HEK293 (cell line): ENCODE measurements at regions not wholly inside any gene's neighbourhood (a gene's known extent, or its start where the extent isn't known, plus 50 kb on each side); places are given as distances from the start of the nearest gene placed in this dataset.

ENCODE experiments used
- CTCF ChIA-PET: fragments of 350-600 bp; formaldehyde crosslinking; extraction: SDS; loops from one replicate; lab custom pipeline; 2021; ENCODE audit warnings: antibody characterized with exemption; lab: Yijun Ruan, JAX
- POLR2A ChIA-PET: fragments of 300-600 bp; formaldehyde crosslinking; extraction: SDS; loops from one replicate; lab custom pipeline; 2020; ENCODE audit warnings: antibody characterized with exemption, inconsistent platforms; lab: Yijun Ruan, JAX
- H3K27ac ChIP-seq: fragments of 200-500 bp; sonication (Bioruptor generic); 2 replicates; pipeline ENCODE4 v1.5.1; 2014; ENCODE audit warnings: low read depth, low read length, control low read depth, inconsistent platforms; ENCODE audit errors: extremely low read depth
- H3K36me3 ChIP-seq, 2 experiments: fragments of 200-500 bp in 1 of 2; sonication (Bioruptor generic) in 1 of 2; 1 replicate in 1 of 2; 2 replicates in 1 of 2; pipeline ENCODE4 v1.5.1; 2014 to 2017; ENCODE audit warnings: inconsistent platforms in 2 of 2, low read length in 2 of 2; ENCODE audit not compliant: control insufficient read depth in 2 of 2, insufficient read depth in 1 of 2
- H3K4me1 ChIP-seq: fragments of 200-500 bp; sonication (Bioruptor generic); 2 replicates; pipeline ENCODE4 v1.5.1; 2014; ENCODE audit warnings: mild to moderate bottlenecking, low read length, inconsistent platforms; ENCODE audit not compliant: control insufficient read depth, insufficient read depth
- H3K4me3 ChIP-seq: 2 replicates; pipeline ENCODE4 v1.5.1; 2011; ENCODE audit warnings: low read depth, mild to moderate bottlenecking, control low read depth, low read length, moderate library complexity
- H3K9me3 ChIP-seq: fragments of 200-500 bp; sonication (Bioruptor generic); 2 replicates; pipeline ENCODE4 v1.5.1; 2014; ENCODE audit warnings: low read depth, low read length, inconsistent platforms; ENCODE audit not compliant: control insufficient read depth, insufficient read depth
- AEBP2 ChIP-seq: fragments of 450-650 bp; formaldehyde crosslinking; IDR thresholded peaks from 2 replicates; pipeline ENCODE4 v1.5.1; 2016; ENCODE audit warnings: missing biosample characterization, missing genetic modification characterization, borderline replicate concordance
- KLF16 ChIP-seq: fragments of 450-650 bp; formaldehyde crosslinking; IDR thresholded peaks from 2 replicates; pipeline ENCODE4 v1.5.1; 2017; ENCODE audit warnings: missing biosample characterization, missing genetic modification characterization
- RBAK ChIP-seq: fragments of 450-650 bp; formaldehyde crosslinking; IDR thresholded peaks from 2 replicates; pipeline ENCODE4 v1.5.1; 2016; ENCODE audit warnings: missing biosample characterization, missing genetic modification characterization
- REPIN1 ChIP-seq: fragments of 450-650 bp; formaldehyde crosslinking; IDR thresholded peaks from 2 replicates; pipeline ENCODE4 v1.5.1; 2017; ENCODE audit warnings: missing biosample characterization, missing genetic modification characterization, low read depth
- SP2 ChIP-seq: fragments of 450-650 bp; formaldehyde crosslinking; IDR thresholded peaks from 2 replicates; pipeline ENCODE4 v1.5.1; 2016; ENCODE audit warnings: missing biosample characterization, missing genetic modification characterization
- TRIM28 ChIP-seq: IDR thresholded peaks from 2 replicates; pipeline ENCODE4 v1.6.1; 2011; ENCODE audit warnings: low read length, control low read depth, borderline replicate concordance
- YY1 ChIP-seq: fragments of 450-650 bp; formaldehyde crosslinking; IDR thresholded peaks from 2 replicates; pipeline ENCODE4 v1.5.1; 2018; ENCODE audit warnings: missing biosample characterization, missing genetic modification characterization
- ZBTB7A ChIP-seq: fragments of 450-650 bp; formaldehyde crosslinking; IDR thresholded peaks from 2 replicates; pipeline ENCODE4 v1.5.1; 2016; ENCODE audit warnings: low read depth, missing biosample characterization, missing genetic modification characterization
- ZNF112 ChIP-seq: fragments of 450-650 bp; formaldehyde crosslinking; IDR thresholded peaks from 2 replicates; pipeline ENCODE4 v1.5.0; 2017; ENCODE audit warnings: missing biosample characterization, missing genetic modification characterization
- ZNF155 ChIP-seq: fragments of 450-650 bp; formaldehyde crosslinking; IDR thresholded peaks from 2 replicates; pipeline ENCODE4 v1.5.1; 2016; ENCODE audit warnings: missing biosample characterization, missing genetic modification characterization
- ZNF416 ChIP-seq: fragments of 450-650 bp; formaldehyde crosslinking; IDR thresholded peaks from 2 replicates; pipeline ENCODE4 v1.5.1; 2016; ENCODE audit warnings: missing biosample characterization, missing genetic modification characterization
- ZNF558 ChIP-seq: fragments of 450-650 bp; formaldehyde crosslinking; IDR thresholded peaks from 2 replicates; pipeline ENCODE4 v1.5.1; 2016; ENCODE audit warnings: missing biosample characterization, missing genetic modification characterization
- ZNF621 ChIP-seq: fragments of 450-650 bp; formaldehyde crosslinking; IDR thresholded peaks from 2 replicates; pipeline ENCODE4 v1.5.1; 2017; ENCODE audit warnings: missing biosample characterization, missing genetic modification characterization
- ZNF658 ChIP-seq: fragments of 450-650 bp; formaldehyde crosslinking; IDR thresholded peaks from 2 replicates; pipeline ENCODE4; 2016; ENCODE audit warnings: missing biosample characterization, missing genetic modification characterization
- ZNF792 ChIP-seq: fragments of 450-650 bp; formaldehyde crosslinking; IDR thresholded peaks from 2 replicates; pipeline ENCODE4 v1.5.1; 2016; ENCODE audit warnings: missing biosample characterization, missing genetic modification characterization
- ZXDB ChIP-seq: fragments of 450-650 bp; formaldehyde crosslinking; IDR thresholded peaks from 2 replicates; pipeline ENCODE4 v1.5.1; 2016; ENCODE audit warnings: missing biosample characterization, missing genetic modification characterization
- TF ChIP-seq, protein P1 (sequence below): sonication (generic); formaldehyde crosslinking; IDR thresholded peaks from 2 replicates; pipeline ENCODE4 v1.8.1; 2022; ENCODE audit warnings: mild to moderate bottlenecking, moderate library complexity, missing genetic modification reagents
- TF ChIP-seq, protein P2 (sequence below): fragments of 450-650 bp; formaldehyde crosslinking; IDR thresholded peaks from 2 replicates; pipeline ENCODE4 v1.5.0; 2017; ENCODE audit warnings: missing biosample characterization, missing genetic modification characterization, borderline replicate concordance
- TF ChIP-seq, protein P3 (sequence below): fragments of 450-650 bp; formaldehyde crosslinking; IDR thresholded peaks from 2 replicates; pipeline ENCODE4 v1.5.1; 2017; ENCODE audit warnings: missing biosample characterization, missing genetic modification characterization
- TF ChIP-seq, protein P4 (sequence below): fragments of 450-650 bp; formaldehyde crosslinking; optimal IDR thresholded peaks from 2 replicates; pipeline ENCODE3; 2016; ENCODE audit warnings: missing biosample characterization, mild to moderate bottlenecking, missing genetic modification characterization

DNA sequence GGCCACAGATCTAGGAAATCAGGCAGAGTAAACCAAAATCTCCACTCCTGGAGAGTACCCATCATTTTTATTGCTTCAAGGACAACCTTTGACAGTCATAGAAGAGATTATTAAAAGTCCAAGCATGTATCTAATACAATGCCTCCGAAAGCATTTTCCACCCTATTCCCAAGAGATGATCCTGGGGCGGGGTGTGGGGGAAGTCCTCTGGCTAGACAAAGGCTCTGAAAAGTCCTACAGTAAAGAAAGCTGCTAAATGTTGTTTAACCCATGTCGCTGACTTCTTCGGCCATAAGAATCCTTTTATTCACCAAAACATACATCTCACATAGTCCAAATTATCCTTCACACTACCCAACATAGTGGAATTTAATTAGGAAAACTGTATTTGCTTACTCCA is 115.7 kb upstream of the STT3B start:
- no peaks in the 10 kb centered on the region for H3K4me1 ChIP-seq
- ChIA-PET POLR2A (no interaction called here), CTCF (no interaction called here)
- no peaks in the 10 kb centered on the region for H3K36me3 ChIP-seq
- H3K4me3 ChIP-seq, result no peak overlapping the region
- no peak overlapping the region for H3K27ac ChIP-seq
- no peaks in the 10 kb centered on the region for H3K9me3 ChIP-seq
- TF ChIP-seq ZNF621 (no peak), TRIM28 (no peak)
- TF ChIP-seq, protein P1, sequence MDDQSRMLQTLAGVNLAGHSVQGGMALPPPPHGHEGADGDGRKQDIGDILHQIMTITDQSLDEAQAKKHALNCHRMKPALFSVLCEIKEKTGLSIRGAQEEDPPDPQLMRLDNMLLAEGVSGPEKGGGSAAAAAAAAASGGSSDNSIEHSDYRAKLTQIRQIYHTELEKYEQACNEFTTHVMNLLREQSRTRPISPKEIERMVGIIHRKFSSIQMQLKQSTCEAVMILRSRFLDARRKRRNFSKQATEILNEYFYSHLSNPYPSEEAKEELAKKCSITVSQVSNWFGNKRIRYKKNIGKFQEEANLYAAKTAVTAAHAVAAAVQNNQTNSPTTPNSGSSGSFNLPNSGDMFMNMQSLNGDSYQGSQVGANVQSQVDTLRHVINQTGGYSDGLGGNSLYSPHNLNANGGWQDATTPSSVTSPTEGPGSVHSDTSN (CRISPR knock-in tag), result no peak
- TF ChIP-seq, protein P2, sequence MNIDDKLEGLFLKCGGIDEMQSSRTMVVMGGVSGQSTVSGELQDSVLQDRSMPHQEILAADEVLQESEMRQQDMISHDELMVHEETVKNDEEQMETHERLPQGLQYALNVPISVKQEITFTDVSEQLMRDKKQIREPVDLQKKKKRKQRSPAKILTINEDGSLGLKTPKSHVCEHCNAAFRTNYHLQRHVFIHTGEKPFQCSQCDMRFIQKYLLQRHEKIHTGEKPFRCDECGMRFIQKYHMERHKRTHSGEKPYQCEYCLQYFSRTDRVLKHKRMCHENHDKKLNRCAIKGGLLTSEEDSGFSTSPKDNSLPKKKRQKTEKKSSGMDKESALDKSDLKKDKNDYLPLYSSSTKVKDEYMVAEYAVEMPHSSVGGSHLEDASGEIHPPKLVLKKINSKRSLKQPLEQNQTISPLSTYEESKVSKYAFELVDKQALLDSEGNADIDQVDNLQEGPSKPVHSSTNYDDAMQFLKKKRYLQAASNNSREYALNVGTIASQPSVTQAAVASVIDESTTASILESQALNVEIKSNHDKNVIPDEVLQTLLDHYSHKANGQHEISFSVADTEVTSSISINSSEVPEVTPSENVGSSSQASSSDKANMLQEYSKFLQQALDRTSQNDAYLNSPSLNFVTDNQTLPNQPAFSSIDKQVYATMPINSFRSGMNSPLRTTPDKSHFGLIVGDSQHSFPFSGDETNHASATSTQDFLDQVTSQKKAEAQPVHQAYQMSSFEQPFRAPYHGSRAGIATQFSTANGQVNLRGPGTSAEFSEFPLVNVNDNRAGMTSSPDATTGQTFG, result no peak
- TF ChIP-seq, protein P3, sequence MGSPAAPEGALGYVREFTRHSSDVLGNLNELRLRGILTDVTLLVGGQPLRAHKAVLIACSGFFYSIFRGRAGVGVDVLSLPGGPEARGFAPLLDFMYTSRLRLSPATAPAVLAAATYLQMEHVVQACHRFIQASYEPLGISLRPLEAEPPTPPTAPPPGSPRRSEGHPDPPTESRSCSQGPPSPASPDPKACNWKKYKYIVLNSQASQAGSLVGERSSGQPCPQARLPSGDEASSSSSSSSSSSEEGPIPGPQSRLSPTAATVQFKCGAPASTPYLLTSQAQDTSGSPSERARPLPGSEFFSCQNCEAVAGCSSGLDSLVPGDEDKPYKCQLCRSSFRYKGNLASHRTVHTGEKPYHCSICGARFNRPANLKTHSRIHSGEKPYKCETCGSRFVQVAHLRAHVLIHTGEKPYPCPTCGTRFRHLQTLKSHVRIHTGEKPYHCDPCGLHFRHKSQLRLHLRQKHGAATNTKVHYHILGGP (tag by site-specific recombination), result no peak

DNA sequence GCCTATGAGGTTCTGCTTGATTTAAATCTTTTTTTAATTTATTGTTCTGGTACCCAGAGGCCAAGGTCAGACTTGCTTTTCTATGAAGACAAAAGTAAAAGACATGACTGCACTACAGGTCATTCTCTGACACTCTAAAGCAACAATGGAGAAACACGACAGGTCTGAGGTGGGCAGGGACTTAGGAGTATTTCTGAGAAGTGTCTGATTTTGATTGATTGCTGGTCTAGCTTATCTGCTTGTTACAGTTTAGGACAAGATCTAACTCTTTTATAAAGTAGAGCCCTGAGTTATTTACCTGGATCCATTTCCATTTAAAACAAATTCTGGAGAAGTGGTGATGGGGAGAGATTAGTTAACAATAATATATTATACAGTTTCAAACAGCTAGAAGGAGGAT is 115.2 kb upstream of the STT3B start:
- H3K27ac ChIP-seq, result no peak overlapping the region
- H3K9me3 ChIP-seq, result no peaks in the 10 kb centered on the region
- H3K4me1 ChIP-seq, result no peaks in the 10 kb centered on the region
- ChIA-PET CTCF (no interaction called here), POLR2A (no interaction called here)
- H3K4me3 ChIP-seq, result no peak overlapping the region
- no peak for TF ChIP-seq ZNF658 (tag by site-specific recombination)
- no peak for TF ChIP-seq ZNF155
- no peak for TF ChIP-seq AEBP2 (tag by site-specific recombination)
- TF ChIP-seq REPIN1 (tag by site-specific recombination), result no peak
- no peak for TF ChIP-seq ZBTB7A
- TF ChIP-seq ZNF558 (tag by site-specific recombination), result no peak
- no peak for TF ChIP-seq ZXDB
- no peak for TF ChIP-seq ZNF416 (tag by site-specific recombination)
- no peak for TF ChIP-seq YY1 (tag by site-specific recombination)
- TF ChIP-seq, protein P4, sequence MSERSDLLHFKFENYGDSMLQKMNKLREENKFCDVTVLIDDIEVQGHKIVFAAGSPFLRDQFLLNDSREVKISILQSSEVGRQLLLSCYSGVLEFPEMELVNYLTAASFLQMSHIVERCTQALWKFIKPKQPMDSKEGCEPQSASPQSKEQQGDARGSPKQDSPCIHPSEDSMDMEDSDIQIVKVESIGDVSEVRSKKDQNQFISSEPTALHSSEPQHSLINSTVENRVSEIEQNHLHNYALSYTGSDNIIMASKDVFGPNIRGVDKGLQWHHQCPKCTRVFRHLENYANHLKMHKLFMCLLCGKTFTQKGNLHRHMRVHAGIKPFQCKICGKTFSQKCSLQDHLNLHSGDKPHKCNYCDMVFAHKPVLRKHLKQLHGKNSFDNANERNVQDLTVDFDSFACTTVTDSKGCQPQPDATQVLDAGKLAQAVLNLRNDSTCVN (tag by site-specific recombination), result no peak
- no peak for TF ChIP-seq SP2 (tag by site-specific recombination)
- no peak for TF ChIP-seq RBAK (tag by site-specific recombination)
- TF ChIP-seq ZNF792 (tag by site-specific recombination), result no peak
- TF ChIP-seq KLF16 (tag by site-specific recombination), result no peak
- TF ChIP-seq ZNF112 (tag by site-specific recombination), result no peak
- H3K36me3 ChIP-seq, result no peaks in the 10 kb centered on the region
